Endometrium (tissue), 2 donors: ENCODE measurements at regions not wholly inside any gene's neighbourhood (a gene's known extent, or its start where the extent isn't known, plus 50 kb on each side); places are given as distances from the start of the nearest gene placed in this dataset.

ENCODE experiments used
- FAIRE-seq: peaks from 2 replicates; lab custom pipeline; 2012; peaks lifted over from hg19 to GRCh38; lab: Jason Lieb, UNC
- donor health status: control.
- donor health status: control.

DNA sequence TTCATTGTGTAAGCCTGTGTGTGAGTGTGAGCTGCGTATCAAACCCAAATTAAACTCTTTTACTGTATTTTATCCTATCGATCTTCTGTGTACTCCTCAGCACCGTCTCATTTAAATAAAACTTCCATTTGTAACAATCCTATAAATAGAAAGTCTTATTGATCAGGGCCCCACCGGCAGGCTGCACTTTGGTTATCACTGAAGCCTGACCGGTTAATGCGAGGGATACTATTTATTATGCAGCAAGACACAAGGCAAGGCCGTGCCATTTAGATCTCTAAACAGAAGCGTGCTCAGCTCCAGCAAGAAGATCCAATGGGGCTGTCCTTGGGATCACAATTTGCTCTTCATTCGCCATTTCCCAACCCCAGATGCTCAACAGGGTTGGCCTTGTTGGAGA is 252.6 kb upstream of the TSHZ3 start:
- no peak for FAIRE-seq

DNA sequence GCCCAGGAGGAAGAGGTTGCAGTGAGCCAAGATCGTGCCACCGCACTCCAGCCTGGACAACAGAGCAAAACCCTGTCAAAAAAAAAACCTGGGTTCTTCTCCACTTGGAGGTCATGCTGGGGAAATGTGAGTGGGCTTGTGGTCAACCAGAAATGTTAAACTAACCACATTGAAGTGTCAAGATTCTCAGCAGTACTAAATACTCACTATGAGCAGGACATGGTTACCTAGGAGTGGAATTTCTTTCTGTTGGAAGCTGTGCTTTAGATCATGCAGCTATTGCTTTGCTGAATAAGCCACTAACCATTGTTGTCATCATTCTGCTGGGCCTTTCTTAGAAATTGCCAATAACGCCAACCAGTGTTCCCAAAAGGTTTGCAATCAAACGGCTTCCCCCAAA is 253.3 kb upstream of the TSHZ3 start:
- no peak for FAIRE-seq

DNA sequence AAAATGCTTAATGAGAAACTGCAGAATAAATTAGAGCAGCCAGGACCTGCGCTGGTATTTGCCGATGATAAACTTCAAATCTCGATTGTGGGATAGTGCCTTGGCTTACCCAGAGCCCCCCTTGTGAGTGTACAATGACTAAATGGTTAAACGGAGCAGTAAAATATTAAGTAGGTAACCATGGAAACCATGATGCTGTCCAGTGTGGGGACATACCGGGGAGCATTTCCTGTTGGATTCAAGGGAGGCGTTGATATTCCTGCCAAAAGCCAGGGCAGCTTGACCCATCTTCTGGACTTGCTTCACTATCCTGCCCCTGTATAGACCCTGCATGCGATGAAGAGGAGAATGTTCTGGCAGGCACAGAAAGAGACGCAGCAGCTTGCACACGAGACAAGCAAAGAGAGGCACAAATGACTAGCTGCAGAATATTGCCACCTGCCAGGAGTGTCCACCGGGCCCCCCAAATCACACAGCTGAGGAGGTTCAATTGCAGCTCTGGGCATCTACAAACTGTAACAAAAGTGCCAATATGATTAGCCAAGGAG is 255.3 kb upstream of the TSHZ3 start:
- peak; percentile 33 for FAIRE-seq

DNA sequence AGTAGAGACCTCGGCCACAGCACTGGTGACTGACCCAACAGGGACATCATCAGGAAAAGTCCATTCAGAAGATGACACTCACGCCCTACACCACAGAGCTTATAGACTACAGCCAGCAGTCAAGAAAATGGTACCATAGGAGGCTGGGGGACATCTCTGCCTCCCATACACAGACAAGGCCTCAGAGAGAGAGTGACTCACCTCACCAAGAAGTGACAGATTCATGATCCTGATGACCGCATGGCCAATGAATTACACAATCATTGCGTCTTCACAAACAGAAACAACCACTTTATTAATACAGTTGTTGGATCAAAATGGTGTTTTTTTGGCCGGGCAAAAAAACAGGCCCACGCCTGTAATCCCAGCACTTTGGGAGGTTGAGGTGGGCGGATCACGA is 260.8 kb upstream of the TSHZ3 start:
- FAIRE-seq = no peak

DNA sequence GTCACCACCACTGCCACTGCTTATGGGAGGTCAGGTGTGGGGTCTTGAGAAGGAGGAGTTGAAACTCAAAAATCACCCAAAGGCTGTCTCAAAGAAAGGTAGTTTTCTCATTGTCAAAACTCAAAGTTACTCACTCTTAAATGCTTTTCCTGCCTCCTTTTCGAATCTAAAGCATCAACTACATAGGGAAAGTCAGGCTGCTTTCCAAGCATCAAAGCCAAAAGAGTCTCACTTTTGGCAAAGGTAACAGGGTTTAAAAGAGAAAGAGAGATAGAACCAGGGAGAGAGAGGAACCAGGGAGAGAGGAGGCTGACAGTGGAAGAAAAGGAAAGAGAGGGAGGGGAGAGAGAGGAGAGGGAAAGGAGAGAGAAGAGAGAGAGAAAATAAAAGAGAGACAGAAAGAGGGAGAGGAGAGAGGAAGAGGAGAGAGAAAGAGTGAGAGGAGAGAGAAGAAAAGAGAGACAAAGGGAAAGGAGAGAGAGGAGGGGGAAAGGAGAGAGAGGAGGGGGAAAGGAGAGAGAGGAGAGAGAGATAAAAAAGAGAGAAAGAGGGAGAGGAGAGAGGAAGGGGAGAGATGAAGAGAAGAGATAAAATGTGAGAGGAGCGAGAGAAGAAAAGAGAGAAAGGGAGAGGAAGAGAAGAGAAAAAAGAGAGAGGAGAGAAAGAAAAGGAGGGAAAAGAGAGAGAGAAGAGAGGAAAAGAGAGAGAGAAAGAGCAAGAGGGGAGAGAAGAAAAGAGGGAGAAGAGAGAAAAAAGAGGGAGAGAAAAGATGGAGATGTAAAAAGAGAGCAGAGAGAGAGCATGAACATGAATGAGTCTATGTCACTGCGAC is 262.0 kb upstream of the TSHZ3 start:
- FAIRE-seq = no peak

DNA sequence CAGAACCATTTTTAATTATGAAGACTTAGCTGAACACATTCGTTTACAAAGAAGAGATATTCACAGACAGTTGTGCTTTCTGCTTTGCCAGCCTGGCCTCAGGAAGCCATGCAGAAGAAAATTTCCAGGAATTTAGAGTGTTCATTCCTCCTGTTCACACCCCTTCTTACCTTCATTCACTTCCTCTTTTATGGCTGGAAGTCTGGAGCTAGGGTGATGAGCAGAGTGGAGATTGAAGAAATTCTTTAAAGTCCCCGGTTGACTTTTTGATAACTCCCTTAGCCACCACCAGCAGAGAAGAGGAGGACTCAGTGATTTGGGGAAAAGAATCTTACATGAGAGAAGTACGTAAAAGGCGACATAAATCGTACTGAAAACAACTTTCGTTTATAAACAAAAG is 263.6 kb upstream of the TSHZ3 start:
- no peak for FAIRE-seq

DNA sequence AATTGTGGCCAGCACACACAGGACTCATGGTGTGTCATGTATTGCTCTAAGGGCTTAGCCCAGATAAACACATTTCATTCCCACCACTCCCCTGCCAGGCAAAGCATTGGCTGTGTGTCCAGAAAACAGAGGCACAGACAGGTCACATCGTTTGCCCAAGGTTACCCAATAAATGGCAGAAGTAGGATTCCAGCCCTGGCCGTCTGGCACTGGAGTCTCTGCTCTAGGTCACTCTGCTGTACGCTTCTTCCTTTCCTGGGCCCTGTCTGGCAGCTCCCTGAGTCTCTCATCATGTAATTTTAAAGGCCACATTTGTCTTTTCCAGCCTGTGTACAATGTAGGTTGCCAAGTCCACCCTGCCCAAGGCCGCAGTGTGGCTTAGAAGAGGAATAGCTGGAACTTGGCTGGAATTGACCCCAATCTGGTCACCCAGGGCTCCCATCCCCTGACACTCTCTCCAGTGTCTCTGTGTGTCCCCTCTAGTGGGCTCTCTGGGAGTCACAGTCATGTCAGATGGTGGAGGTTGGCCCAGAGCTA is 264.5 kb upstream of the TSHZ3 start:
- FAIRE-seq = no peak

DNA sequence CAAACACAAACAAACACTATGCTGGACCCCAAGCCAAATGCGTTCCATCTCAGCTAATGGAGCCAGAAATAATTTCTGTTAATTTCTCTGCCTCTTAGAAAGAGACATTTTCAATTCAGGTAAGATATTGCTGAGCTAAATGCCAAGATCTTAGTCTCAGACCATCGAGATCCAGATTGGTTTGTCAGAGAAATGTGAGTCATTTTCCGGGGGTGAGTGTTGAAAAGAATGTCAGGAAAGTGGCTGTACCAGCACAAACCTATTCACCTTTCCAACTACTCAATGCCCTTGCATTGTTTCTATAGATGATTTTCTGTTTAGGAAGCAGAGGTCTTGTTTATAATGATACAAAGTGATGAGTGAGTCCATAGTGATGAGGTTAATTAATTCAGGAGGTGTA is 266.8 kb upstream of the TSHZ3 start:
- FAIRE-seq = no peak

DNA sequence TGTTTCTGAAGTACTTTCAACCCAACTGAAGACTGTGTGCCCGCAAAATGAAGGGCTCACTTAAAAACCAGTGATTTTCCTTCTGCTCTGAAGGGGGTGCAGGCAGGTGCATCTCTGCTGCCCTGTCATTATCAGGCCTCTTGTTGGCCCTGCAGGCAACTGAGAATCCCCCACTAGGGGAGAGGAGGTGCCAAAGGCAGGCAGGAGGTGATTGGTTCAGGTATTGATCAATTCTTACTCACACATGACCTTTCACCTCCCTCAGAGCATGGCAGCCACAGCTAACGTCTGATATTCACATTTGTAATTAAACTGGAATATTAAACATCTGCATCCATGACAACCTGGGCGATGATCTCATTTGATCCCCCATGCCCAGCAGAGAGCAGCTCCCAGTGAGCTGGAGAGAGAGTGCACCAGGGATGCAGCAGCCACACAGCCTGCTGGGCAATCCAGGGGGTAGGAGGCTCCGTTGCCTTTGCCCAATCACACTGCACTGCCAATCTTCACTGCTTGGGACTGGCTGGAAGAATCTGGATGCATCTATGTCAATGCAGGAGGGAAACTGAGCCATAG is 267.9 kb upstream of the TSHZ3 start:
- no peak for FAIRE-seq

DNA sequence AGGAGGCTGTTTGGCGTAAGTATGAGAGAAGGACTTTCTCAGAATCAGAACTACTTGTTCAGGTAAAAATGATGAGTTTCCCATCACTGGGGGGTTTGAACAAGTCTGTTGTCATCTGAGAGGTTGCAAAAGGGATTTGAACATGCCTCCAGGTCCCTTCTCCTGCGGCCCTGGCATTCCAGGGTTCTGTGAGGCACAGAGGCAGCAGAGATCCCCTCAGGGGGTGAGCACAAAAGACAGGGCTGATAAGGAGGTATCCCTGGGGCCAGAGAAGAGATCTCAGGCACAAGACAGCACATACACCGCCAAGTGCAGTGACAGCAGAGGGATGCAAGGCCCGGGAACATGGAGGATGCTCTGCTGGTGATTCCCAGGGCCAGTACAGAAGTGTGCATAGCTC is 275.8 kb upstream of the TSHZ3 start:
- no peak for FAIRE-seq

DNA sequence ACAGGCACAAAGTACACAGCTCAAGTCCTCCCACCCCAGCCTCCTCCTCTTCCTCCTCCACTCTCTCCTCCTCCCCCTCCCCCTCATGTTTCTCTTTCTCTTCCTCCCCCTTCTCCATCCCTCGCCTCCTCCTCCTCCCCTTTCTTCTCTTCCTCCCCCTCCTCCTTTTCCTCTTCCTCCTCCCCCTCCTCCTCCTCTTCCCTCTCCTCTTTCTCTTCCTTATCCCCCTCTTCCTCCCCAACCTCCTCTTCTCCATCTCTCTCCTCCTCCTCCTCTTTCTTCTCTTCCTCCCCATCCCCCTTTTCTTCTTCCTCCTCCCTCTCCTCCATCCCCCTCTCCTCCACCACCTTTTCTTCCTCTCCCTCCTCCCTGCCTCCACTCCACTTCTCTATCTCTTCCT is 276.3 kb upstream of the TSHZ3 start:
- FAIRE-seq = no peak

DNA sequence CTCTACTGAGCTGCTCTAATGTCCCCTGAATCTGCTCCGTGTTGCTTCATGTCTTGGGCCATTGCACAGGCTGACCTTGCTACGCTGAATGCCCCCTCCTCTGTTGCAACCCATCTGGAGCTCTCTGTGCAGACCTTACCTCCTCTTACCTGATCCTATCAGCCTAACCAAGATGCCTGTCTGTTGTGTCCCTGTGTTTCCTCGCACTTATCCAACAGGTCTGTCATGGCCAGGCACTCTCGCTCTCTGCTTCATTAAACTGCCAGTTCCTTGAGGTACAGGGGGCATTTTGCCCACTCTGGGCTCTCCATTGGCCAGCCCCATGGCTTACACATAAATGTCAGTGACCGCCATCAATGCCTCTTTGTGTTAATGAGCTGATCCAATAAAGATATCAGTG is 277.7 kb upstream of the TSHZ3 start:
- no peak for FAIRE-seq

DNA sequence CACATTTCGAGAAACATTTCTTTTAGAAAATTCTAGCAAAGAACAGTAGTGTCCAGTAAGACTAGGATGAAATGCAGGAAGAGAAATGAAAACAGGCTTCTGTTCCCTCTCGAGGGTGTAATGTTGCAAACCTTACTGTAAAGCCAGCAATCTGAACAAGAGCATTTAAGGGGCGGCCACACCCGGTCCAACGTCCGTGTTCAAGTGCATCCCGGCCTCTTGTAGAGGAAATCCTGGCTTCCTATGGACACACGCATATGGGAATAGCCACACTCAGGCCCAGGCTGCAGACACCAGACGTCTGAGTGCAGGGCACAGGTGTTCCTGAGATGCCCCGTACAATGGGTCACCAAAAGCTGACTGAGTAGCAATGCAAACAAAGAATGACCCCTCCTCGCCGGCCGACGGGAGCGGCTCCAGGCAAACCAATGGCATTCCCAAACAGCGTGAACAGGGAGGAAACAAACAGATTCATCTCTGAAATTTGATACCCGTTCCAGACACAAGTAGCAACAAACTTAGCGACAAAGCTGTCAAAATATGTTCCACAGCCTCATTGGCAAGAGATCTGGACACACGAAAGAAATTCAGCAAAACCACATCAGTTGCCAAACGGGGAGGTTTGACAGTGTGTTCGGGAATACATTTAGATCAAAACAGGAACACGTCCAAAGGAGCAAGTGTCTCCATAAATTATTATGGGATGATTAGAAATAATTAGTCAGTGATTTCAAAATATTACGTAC is 278.6 kb upstream of the TSHZ3 start:
- FAIRE-seq = peak; percentile 35

DNA sequence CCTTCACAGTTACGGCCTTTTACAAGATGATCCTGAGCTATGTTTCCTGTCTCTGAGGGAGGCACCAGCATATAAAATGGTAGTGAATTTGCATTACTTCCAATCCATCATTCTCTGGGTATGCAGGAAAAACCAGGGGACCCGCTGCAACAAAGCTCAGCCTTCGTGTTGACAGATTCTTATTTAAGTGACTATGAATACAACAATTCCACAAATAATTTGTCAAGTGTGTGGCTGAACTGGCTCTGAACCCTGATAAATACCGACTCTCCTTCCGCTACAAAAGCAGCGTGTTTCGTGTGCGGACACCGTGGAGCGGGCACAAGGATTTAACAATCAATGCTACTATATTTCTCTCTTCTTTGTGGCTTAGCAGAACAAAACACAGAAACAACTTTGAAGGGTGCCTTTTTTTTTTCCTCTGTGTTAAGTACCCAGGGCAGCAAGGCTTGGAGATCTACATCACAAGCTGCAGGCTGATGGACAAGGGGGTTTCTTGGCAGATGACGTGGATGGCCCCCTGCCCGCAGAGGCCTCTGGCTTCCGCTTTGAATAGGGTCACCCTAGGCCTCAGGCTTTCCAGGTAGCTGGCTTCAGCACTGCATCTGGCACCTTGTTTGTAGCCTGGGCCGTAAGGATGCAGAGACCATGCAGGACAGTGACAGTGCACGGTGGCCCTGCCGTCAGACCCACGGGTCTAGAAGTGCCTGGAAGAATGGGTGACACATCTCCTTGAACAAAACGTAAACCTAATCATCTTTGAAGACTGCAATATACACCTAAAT is 280.5 kb upstream of the TSHZ3 start:
- FAIRE-seq = no peak

DNA sequence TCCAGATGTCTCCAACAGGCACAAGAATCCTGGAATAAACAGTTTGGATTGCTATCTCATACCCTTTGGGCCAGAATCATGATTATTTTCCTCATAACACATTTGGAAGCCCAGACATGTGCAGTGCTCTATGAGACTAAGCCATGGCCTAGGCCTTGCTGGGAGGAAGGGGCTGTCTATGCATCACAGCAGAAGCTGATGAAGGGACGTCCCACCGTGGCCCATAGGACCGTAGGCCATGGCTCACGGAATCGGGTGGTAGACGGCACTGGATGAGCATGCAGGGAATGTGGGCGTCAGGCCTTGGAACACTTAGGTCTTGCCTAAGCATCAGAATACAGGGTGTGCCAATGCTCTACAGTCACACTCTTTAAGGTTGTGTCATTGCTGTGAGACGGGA is 283.8 kb upstream of the TSHZ3 start:
- FAIRE-seq = no peak

DNA sequence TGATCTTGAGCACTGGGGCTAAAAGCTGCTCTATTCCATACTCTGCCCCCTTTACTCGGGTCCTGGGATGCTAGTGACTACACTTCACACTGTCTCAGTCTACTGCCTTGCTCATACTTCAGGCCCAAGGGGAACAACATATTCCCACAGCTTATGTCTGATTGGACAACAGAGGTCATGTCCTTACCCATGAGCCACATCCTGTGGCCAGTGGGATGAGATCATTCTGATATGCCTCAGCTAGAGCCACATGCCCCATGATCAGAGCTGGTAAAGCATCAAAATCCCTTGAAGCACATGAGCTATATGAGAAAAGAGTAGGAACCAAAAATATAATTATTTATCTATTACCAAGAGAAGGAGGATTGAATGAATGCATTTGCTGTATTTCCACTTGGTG is 290.1 kb upstream of the TSHZ3 start:
- FAIRE-seq = no peak

DNA sequence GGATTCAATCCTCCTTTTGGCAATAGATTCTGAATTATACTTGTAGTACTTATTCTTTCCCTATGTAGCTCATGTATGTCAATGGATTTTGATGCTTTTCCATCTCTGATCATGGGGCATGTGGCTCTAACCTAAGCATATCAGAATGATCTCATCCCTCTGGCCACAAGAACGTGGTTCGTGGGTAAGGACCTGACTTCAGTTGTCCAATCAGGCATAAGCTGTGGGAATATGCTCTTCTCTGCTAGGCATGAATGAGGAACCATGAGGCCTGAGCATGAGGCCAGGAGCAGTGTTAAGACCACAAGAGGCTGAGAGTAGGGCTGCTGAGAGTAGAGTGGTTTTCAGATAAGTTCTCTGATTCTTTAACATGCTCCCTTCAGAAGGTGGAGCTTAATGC is 292.4 kb upstream of the TSHZ3 start:
- no peak for FAIRE-seq

DNA sequence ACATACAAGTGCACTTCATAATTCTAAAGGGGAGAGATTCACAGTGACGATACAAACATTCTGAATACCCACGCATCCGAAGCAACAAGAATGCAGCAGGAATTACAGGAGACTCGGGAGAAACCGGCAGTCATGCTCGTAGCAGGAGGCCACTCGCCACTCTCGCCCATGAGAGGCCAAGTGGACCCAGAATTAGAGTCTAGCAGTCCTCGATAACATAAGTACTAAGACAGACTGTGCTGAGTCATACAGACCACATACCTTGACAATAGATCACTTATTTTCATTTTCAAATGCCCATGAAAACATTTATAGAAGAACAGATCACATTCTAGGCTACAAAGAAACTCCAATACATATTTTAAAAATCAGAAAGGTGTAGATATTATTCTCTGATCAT is 299.1 kb upstream of the TSHZ3 start:
- no peak for FAIRE-seq

DNA sequence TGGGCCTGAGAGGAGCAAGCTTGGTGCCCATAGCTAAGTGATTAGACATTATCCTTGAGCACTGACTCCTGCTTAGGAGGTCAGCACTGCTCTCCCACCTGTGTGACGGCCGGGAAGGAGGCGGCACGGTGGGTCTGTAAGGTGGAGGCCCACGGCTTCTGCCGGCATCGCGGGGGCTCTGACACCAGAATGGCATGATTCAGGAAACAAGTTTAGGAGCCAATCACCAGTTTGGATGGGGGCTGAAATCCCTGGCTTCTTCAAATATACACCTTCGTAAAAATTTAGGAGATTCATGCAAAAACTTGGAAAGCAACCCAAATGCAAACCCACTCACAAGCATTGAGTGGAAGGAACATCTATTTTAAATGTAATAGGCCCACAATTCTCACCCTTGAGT is 307.3 kb upstream of the TSHZ3 start:
- no peak for FAIRE-seq

DNA sequence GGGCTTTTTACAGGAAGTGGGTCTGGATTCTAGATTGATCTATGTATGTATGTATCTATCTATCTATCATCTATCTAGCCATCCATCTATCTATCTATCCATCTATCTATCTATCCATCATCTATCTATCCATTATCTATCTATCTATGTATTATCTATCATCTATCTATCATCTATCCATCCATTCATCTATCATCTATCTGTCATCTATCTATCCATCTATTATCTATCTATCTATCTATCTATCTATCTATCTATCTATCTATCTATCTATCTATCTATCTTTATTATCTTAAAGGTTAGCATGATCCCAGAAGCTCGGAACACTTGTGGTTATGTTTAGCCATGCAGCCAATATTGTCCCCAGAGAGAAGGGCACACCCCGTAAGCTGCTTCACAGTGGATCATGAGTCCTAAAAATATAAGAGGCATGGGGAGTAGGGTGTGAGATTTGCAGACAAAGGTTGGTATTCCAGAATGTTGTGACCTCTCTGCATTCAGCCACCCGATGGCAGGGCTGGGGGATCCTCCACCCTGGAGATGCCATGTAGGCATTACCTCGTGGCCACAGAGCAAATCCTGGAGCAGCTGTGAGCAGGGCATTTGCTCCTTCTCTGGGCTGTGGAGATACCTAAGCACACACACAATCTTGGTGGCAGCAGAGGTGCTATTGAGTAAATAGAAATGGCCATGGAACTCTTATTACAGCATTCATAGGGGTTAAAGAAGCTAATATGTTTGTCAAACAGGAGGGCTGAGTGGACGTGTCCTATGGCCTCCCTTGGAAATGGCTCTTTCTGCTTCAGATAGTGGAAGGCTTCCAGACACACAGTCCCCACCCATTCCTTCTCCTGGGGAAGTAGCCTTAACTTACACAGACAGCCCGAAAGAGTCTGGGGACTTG is 310.0 kb upstream of the TSHZ3 start:
- no peak for FAIRE-seq

DNA sequence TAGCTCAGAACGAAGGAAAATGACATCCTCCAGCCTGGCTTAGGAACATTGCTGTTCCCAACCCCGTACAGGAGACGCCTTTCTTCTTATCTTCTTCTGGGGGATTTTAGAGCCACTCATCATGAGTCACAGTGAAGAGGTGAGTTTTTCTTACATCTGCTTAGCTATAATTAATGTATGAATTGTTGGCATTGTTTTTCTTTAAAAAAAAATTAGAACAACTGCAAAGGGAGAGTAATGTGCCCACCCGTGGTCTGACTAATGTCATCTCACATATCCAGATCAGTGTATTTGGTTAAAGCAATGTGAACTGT is 310.6 kb upstream of the TSHZ3 start:
- no peak for FAIRE-seq
